Smooth muscle cell of the brain vasculature (primary cell): ENCODE measurements at regions not wholly inside any gene's neighbourhood (a gene's known extent, or its start where the extent isn't known, plus 50 kb on each side); places are given as distances from the start of the nearest gene placed in this dataset.

ENCODE experiments used
- DNase-seq: peaks from one replicate; pipeline ENCODE4 v3.0.0-alpha.2; 2012; ENCODE audit warnings: low read depth, low spot score

DNA sequence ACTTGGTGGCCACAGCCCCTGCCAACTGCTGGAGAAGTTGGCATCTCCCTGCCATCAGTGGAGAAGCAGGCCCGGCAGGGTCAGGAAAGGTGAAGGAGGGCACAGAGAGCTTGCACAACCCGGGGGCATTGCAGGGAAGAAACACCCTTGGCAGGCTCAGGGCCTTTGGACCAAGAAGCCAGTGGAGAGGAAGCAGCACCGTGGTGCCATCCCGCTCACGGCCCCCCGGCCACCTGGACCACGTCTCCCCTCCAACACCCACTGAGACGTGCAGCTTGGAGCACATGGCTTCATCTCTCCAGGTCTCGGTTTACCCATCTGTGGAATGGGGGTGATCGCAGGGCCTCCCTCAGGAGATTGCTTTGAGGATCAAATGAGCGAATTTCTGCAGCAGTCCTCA lies 158.1 kb downstream of the RBFOX3 start:
- DNase-seq, result no peak

DNA sequence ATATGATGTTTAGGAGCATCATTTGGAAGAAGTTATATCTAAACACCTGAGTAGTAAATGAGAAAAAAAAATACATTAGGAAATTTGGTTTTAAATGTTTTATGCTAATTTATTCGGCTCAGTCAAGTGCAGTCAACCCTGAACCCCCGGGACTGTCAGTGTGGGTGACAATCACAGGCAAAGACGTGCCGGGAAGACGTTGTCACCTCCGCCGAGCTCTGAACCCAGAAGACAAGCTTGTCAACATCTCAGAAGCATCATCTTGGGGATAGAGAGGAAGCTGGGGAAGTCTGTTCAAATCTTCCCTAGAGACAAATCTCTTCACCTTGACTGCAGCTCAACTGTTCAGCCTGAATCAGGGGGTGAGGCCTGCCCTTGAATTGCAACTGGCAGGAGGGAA lies 159.7 kb downstream of the RBFOX3 start:
- DNase-seq, result no peak

DNA sequence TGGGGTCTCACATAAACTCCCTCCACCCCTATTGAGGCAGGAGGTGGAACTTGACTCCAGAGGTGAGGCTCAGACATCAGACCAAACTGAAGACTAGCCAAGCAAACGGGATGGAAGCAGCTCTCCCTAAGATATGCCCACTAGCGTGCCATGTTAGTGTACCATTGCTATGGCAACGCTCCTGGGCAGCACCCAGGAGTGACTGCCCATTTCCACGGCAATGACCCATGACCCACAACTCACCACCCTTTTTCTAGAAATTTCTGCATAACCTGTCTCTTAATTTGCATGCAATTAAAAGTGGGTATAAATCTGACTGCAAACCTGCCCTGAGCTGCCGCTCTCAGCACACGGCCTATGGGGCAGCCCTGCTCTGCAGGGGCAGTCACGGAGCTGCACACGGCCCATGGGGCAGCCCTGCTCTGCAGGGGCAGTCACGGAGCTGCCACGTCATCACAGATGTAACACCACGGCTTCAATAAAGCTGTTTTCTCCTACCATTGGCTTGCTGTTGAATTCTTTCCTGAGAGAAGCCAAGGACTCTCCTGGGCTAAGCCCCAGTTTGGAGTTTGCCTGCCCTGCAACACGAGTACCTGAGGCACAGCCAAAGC lies 164.3 kb downstream of the RBFOX3 start:
- DNase-seq, result no peak

DNA sequence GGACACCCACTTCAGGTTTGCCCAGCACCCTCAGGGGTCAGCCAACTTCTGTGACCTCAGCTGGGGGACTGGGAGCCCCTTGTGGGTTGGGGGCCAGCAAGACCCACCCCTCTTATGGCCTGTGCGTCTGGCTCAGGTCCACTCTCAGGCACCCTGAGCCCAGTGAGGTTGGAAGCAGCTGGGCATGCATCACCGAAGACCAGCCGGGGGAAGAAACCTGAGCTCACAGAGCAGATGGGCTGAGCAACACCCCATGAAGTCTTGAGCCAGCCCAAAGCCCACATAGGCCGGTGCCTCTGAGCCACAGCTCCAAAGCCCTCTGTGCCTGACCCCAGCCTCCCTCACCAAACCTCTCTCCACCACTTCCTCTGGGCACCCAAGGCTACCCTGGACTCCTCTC lies 166.7 kb downstream of the RBFOX3 start:
- DNase-seq, result no peak

DNA sequence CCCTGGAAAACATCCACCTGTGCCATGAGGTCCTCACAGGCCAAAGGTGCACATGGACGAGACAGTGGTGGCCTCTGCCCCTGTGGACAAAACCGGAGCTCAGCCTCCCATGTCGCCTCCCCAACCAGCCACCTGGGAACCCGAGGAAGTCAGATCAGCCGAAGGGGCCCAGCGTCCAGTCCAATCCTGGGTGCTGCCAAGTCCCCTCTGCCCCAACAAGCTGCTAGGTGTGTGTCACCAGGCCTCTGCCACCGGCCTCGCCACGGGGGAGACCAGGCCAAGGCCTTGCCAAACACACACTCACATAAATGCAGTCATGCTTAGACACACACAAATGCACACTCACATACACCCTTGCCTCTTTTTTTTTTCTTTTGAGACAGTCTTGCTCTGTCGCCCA lies 167.8 kb downstream of the RBFOX3 start:
- no peak for DNase-seq

DNA sequence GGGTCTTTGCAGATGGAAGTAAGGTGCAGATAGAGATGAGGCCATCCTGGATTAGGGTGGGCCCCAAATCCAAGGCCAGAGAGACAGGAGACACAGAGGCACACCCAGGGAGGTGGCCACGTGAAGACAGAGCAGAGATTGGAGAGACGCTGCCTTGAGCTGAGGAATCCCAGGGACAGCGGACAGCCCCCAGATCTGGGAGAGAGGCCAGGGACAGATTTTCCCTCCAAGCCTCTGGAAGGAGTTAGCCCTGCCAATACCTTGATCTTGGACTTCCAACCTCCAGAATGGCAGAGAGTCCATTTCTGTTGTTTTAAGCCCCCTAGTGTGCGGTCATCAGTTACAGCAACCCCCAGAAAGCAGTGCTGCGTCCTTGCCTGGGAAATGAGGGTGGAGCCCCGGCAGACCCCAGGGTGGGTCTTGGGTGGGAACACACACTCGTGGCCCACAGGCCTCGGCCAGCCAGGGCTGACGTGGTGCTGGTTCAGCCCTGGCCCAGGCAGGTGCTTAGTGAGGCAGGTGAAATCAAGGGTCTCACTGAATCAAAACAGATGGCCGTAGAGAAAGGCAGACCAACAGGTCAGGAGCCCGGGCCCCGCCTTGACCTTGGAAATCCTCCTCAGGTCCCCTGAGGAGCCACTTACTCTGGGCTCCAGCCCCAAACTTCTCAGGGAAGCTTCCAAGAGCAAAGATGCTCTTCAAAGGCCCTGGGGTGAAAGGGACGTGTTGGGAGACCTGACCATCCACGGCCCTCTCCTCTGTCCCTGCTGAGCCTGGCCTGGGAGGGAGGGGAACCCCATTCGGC lies 169.3 kb downstream of the RBFOX3 start:
- no peak for DNase-seq

DNA sequence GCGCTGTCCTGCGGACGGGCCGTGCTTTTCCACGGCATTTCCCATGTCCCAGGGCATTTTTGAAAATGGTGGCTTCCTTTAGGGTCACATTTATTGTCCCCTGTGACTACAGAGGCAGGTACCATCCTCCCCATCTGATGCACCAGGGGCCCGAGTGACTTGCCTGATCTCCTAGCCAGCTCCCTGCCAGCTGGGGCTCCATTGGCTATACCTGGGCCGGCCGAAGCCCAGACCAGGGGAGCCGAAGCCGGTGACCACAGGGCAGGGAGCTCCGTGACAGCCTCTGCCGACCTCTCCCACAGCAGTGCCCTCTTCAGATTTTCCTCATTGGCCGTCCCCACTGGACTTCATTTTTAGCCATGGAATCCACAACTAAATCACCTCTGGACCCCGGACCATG lies 170.6 kb downstream of the RBFOX3 start:
- DNase-seq, result no peak

DNA sequence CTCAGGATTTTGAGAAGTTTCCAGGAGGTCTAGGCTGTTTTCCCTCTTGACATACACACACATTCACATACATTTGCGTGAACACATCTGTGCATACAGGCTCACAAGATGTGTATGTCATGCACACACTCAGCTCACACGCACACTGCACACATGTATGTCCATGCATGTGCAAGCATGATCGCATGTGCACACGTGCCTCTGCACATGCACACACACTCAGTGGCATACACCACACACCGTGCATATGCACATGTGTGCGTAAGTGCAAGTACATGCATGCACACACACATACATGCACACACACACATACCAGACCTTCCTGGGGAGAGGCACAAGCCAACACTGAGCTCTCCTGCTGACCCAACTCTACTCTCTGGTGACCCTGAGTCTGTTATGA lies 171.4 kb downstream of the RBFOX3 start:
- DNase-seq, result no peak

DNA sequence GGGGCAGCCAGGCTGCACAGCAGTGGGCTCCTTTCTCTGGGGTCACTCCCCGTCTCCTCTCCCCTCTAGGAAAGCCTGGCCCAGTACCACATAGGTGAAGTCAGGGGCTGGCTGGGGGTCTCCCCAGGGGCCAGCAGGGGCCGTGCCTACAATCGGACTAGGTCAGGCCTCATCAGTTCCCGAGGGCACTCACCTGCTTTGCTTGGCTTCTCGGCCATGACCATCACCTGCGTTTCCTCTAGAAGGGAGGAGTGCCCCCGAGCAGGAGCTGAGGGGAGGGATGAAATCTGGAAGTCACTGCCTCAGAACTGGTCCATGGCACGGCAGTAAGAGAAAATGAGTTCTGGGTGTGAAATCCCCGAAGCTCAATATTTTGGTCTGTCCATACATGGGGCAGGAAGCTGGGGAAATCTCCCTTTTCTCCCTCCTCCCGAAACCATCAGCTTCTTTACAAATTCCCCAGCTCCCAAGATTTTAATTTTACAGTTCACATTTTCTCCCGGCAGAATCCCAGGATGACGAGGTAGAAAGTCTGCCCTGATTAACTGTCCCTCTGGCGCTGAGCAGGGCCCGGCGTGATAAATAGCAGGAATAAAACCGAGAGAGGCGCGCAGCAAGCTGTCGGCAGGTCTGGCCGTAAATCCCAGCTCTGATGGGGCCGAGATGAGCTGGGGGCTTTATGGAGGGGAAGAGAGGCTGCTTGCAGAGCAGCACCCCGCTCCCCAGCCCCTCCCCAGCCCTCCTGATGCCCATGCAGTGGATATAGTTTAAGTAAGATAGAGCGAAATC lies 172.1 kb downstream of the RBFOX3 start:
- no peak for DNase-seq

DNA sequence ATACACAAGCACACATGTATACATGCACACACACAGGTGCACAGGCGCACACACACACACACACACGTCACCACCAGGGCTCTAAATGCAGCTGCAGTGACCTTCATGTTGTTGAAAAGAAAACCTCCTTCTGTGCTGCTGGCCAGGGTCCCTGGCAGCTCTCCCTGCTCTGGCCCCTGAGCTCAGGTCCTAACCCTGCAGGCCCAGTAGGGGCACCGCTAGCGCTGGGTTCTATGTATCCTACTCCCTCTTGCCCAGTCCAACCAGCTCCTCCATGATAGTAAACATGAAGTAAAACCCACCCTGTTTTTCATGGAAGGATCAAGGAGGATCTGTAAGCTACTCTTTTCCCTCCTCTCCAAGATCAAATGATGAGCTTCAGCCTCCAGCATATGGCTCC lies 172.8 kb downstream of the RBFOX3 start:
- no peak for DNase-seq

DNA sequence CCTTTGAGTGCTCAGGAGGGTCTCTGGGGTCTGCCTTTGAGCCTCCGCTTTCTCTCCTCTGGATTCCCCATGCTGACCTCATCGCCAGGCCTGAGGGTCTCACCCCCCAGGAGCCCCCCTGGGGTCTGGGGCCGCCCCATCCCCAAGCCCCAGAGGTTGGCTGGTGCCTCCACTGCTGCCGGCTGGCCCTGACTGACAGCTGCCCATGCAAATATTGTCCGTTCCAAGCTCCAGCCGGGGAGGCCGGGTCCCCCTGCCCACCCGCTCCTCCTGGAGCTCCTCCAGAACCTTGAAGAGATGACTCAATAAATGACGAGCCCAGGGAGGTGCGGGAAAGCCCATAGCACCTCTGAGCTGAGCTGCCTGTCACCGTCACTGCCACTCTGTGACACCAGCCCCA lies 173.8 kb downstream of the RBFOX3 start:
- DNase-seq, result no peak

DNA sequence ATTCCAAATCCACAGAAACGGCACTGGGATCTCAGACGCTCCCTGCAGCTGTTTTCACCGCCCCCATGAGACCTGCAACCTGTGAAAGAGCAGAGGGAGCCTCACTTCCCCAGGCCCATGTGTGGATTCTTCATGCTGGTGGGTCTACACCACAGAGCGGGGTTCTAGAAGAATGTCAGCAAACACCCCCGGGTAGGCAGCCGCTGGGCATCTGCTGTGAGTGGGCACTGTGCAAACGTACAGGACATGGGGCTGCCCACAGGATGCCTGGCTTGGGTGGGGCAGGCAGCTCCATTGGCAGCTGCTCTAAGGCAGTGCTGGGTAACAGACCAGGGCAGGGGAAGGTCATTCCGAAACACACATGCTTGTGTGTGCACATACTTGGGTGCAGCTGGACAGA lies 174.9 kb downstream of the RBFOX3 start:
- no peak for DNase-seq

DNA sequence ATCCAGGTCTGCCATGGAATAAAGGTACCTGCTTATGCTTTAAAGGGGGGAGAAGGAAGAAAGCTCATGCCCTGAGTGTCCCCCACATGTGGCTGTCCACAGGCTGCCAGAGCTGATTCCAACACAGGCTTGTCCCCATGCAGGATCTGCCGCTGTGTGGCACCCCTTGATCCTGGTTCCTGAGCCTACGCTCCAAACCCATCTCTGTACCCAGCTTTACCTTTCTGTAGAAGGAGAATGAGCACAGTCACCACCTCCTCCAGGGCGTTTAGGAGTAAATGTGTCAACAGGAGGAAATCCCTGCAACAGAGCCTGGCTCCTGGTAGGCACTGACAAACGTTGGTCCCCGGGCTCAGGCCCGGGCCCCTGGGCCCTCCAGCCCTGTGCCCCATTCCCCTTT lies 175.6 kb downstream of the RBFOX3 start:
- DNase-seq, result no peak

DNA sequence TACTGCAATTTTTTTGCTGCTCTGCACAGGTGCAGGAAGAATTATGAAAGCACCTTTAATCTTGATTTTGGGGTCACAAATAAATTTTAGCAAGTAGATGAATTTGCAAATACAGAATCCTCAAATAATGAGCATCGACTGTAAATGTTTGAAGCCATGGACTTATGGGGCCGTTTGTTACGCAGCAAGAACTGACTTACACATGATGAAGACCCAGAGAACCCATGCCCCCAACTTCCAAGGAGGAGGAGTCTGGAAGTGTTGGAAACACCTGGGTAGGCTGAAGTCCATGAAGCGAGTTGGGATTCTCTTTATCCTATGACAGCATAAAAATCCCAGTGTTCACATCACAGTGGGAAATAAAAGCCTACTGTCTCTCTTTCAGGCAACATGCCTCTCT lies 176.6 kb downstream of the RBFOX3 start:
- no peak for DNase-seq

DNA sequence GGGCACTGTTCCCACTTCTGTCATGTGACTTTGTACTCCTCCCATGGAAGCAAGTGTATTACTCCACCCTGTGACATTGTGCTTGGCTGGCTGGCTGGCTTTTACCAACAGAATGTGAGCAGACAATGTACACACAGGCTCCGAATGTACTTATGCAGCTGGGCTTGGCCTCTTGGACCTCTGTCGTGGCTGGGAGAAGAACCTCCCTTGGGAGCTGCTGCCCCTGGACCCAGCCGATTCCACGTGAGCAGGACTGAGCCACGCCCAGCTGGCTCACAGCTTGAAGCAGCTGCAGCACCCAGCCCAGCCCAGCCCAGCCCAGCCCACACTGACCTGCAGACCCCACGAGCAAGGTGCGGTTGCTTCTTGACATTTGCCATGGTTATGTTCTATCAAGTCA lies 177.5 kb downstream of the RBFOX3 start:
- DNase-seq, result no peak

DNA sequence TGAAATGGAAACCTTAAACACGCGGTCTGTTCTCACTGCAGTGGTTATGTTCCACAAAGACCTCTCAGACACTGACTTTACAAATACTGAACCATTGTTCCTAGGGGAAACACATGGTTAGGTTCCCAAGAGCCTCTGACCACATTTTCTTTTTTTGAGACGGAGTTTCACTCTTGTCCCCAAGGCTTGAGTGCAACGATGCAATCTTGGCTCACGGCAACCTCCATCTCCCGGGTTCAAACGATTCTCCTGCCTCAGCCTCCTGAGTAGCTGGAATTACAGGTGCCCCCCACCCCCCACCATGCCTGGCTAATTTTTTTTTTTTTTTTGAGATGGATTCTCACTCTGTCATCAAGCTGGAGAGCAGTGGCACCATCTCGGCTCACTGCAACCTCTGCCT lies 179.7 kb downstream of the RBFOX3 start:
- DNase-seq, result no peak

DNA sequence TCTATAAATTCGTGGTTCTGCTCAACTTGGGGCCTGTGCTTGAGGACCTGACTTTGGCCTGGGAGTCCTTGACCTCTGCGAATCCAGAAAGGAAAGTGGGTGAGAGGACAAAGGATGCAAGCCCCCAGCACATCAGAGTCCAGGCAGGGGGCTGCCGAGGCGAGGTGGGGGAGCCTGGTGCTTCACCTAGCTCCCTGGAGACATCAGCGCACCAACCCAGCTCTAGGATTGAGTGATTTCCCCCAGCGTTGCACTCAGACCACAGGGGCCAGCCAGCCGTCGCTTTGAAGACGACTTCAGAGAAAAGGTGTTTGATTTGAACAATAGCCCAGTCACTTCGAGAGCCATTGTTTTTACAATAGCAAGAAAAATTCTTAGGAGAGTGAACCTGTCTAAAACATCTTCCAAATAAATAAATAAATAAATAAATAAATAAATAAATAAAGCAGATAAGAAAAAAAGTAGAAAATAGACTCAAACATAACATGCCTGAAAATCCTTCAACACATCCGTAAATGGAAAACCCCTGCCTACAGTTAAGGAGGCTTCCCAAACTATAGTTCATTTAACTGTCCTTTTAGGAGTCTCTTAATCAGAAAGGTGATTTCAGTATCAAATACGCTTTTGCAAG lies 180.9 kb downstream of the RBFOX3 start:
- DNase-seq, result no peak

DNA sequence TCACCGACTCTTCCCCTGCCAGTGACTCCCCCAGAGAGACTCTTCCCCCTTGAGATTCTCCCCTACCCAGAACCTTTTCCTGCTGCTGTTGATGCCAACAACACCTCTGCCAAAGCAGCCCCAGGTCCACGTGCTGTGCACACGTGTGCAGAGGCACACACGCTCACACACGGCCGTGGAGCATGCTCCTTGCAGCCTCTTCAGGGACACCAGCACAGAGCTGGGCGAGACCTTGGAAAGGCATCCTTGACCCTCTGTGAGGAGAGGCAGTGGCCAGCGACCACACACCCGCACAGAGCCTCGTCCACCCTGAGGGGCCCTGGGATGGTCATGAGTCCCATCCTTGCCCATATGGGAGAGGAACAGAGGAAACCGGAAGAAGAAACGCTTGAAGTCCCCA lies 181.9 kb downstream of the RBFOX3 start:
- DNase-seq, result no peak

DNA sequence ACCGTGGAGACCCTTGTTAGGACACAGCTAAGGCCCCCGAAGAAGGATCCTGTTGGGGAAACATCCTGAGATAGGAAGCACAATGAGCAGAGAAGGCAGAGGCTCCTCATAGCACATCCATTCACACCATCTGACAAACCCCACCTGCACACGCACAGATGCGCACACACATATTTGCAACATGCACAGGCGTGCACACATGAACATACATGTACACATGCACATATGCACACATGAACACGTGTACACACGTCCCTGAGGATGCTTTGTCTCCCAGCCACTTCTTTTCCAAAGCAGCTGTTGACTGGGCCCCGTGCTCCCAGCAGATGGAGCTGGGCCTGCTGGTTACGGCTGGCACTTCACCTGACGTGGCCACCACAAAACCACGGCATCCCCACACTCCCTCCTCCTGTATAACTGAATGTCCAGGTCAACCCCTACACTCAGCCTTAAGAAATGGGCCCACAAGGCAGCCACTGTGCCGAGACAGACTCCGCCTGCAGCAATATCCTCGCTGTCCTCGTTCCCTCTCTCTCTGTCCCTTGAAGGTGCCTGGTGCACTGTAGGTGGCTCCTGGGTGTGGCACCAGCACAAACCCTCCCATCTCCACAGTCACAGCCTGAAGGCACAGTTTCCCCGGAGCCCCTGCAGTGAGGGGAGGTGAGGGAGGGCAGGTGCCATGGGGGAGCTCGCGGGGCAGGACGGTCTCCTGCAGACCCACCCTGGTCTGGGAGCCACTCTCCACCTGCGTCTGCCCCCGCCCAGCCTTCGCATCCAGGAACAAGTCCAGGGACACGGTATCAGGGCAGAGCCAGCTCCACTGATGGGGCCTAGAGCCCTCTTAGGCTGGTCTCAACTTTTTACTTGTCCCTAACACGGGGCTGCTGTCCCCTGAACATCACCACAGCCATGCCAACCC lies 183.0 kb downstream of the RBFOX3 start:
- DNase-seq, result no peak

DNA sequence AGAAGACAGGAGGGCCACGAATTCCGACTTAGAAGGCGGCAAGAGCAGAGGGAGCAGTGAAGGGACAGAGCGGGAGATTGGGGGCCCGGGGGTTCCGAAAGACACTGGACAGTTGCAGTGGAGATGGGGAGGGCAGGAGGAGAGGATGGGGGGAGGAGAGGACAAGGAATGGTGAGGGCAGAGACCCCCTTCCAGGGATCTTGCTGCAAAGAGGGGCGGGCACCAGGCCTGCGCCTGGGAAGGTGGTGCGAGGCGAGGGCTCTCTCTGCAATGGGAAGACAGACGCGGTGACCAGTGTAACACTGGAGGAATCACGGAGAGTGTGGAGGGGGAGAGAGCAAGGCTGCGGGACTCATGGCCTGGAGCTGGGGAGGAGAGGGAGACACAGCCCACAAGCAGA lies 185.2 kb downstream of the RBFOX3 start:
- no peak for DNase-seq

DNA sequence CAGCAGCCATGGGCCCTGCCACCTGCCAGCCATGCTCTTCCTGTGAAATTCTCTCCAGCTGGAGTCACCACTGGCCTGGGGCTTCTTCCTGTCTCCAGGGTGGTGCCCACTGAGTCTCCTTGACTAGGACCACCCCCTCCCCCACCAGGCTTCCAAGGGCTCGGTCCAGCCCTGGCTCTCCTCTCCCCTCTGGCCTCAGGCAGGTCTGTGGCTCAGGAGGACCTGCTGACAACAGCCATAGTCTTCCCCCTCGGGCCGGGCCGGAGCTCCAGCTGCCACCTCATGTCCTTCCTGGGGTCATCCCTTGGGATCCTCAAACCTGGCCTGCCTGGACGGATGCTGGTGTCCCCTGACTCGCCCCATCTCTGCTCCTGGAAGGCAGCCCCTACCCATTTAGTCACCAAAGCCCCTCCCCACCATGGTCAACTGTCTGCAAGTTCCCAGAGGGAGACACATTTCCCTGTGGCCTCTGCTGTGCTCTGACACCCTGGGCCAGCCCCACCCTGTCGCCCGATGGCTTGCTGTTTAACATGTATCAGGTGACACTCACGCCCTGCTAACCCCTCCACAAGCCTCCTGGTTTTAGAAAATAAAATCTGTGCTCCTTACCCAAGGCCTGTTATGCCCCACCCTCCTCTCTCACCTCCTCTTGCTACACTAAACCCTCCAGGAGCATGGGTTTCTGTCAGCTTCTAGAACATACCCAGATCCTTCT lies 186.2 kb downstream of the RBFOX3 start:
- DNase-seq, result no peak
